ENCODE measurements at regions not wholly inside any gene's neighbourhood (a gene's known extent, or its start where the extent isn't known, plus 50 kb on each side); places are given as distances from the start of the nearest gene placed in this dataset.

DNA sequence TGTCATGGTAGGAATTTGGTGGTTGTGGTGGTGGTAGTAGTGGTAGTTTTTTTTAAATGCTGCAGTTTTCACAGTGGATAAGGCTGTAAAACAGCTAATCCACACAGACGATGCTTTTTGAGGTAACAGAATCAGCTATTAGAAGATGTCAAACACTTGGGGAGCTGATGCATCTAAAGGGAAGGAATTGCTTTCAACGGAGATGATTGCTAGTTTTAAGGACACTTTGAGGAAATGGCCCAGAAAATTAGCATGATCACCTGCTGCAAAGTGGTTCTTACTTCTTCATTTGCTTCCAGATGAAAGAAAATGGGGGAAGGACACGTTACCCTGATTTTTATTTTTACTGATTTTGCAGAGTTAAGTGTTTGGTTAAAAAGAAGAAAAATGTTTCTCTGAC is 178.2 kb upstream of the ATP10B start:
- ChIA-PET POLR2A (no interaction called here), CTCF (no interaction called here), RAD21 (ENCODE audit: low non-redundant PET in 1 of 2, low total read pairs in 2 of 2, uncharacterized antibody in 2 of 2, unreplicated experiment in 2 of 2) (no interaction called here)
- no peak overlapping the region for H3K27ac ChIP-seq (ENCODE audit: low read depth, low read length)
- H3K9ac ChIP-seq (ENCODE audit: low read length), result no peak overlapping the region
- H3K36me3 ChIP-seq (ENCODE audit: control insufficient read depth in 1 of 2, insufficient read depth in 2 of 2, low read length in 2 of 2), result no peaks in the 10 kb centered on the region
- TF ChIP-seq CBX3 (IDR thresholded peaks at IDR 0.05; ENCODE audit: low read depth), result no peak
- TF ChIP-seq MAX (IDR thresholded peaks at IDR 0.05), result no peak
- TF ChIP-seq EGR1 (IDR thresholded peaks at IDR 0.05; ENCODE audit: low read depth), result no peak
- TF ChIP-seq RAD21 (IDR thresholded peaks at IDR 0.05; ENCODE audit: low read depth), result no peak
- TF ChIP-seq JUND (IDR thresholded peaks at IDR 0.05), result no peak
- no peak for TF ChIP-seq SRF (IDR thresholded peaks at IDR 0.05; ENCODE audit: low read depth)
- no peak for TF ChIP-seq ELF1 (IDR thresholded peaks at IDR 0.05; ENCODE audit: borderline replicate concordance, low read depth)
- no peak for TF ChIP-seq FOSL1 (IDR thresholded peaks at IDR 0.05; ENCODE audit: low read depth)
- TF ChIP-seq, protein P1, sequence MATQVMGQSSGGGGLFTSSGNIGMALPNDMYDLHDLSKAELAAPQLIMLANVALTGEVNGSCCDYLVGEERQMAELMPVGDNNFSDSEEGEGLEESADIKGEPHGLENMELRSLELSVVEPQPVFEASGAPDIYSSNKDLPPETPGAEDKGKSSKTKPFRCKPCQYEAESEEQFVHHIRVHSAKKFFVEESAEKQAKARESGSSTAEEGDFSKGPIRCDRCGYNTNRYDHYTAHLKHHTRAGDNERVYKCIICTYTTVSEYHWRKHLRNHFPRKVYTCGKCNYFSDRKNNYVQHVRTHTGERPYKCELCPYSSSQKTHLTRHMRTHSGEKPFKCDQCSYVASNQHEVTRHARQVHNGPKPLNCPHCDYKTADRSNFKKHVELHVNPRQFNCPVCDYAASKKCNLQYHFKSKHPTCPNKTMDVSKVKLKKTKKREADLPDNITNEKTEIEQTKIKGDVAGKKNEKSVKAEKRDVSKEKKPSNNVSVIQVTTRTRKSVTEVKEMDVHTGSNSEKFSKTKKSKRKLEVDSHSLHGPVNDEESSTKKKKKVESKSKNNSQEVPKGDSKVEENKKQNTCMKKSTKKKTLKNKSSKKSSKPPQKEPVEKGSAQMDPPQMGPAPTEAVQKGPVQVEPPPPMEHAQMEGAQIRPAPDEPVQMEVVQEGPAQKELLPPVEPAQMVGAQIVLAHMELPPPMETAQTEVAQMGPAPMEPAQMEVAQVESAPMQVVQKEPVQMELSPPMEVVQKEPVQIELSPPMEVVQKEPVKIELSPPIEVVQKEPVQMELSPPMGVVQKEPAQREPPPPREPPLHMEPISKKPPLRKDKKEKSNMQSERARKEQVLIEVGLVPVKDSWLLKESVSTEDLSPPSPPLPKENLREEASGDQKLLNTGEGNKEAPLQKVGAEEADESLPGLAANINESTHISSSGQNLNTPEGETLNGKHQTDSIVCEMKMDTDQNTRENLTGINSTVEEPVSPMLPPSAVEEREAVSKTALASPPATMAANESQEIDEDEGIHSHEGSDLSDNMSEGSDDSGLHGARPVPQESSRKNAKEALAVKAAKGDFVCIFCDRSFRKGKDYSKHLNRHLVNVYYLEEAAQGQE (IDR thresholded peaks at IDR 0.05; ENCODE audit: low read depth), result no peak
- no peak for TF ChIP-seq YY1 (IDR thresholded peaks at IDR 0.05; ENCODE audit: extremely low read depth, insufficient replicate concordance, low read depth, low read length)
- TF ChIP-seq TCF7L2 (IDR thresholded peaks at IDR 0.05; ENCODE audit: borderline replicate concordance, extremely low read depth, insufficient read depth, insufficient read length), result no peak
- no peak for TF ChIP-seq SP1 (IDR thresholded peaks at IDR 0.05; ENCODE audit: low read depth)
- TF ChIP-seq, protein P2, sequence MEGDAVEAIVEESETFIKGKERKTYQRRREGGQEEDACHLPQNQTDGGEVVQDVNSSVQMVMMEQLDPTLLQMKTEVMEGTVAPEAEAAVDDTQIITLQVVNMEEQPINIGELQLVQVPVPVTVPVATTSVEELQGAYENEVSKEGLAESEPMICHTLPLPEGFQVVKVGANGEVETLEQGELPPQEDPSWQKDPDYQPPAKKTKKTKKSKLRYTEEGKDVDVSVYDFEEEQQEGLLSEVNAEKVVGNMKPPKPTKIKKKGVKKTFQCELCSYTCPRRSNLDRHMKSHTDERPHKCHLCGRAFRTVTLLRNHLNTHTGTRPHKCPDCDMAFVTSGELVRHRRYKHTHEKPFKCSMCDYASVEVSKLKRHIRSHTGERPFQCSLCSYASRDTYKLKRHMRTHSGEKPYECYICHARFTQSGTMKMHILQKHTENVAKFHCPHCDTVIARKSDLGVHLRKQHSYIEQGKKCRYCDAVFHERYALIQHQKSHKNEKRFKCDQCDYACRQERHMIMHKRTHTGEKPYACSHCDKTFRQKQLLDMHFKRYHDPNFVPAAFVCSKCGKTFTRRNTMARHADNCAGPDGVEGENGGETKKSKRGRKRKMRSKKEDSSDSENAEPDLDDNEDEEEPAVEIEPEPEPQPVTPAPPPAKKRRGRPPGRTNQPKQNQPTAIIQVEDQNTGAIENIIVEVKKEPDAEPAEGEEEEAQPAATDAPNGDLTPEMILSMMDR (IDR thresholded peaks at IDR 0.05 in 2 of 3, conservative IDR thresholded peaks at IDR 0.05 in 1 of 3; ENCODE audit: borderline replicate concordance in 1 of 3, insufficient read depth in 1 of 3, low read depth in 2 of 3, low read length in 2 of 3), result no peak
- no peaks in the 10 kb centered on the region for H4K20me1 ChIP-seq (ENCODE audit: insufficient read depth)
- no peak overlapping the region for H2AFZ ChIP-seq (ENCODE audit: low read depth, low read length, poor library complexity, severe bottlenecking)
- intact Hi-C loops (cut with micrococcal nuclease), result no loop called here
- H3K4me1 ChIP-seq (ENCODE audit: control insufficient read depth in 1 of 2, insufficient read depth in 2 of 2, low read length in 2 of 2), result no peaks in the 10 kb centered on the region
- peaks cover 0 to 6% of the 10 kb centered on the region in 2 experiments; a peak in 1 of 4 replicates for H3K9me3 ChIP-seq (ENCODE audit: control insufficient read depth in 1 of 2, insufficient read depth in 1 of 2, low read depth in 1 of 2, low read length in 2 of 2)
- H3K4me3 ChIP-seq (replicated peaks in 1 of 2; ENCODE audit: low read depth in 1 of 2, low read length in 2 of 2), result no peak overlapping the region
- no peak for DNase-seq (ENCODE audit: low read depth, low spot score)
- H3K27me3 ChIP-seq (ENCODE audit: insufficient read depth, low read length), result no peaks in the 10 kb centered on the region
- no peaks in the 10 kb centered on the region for H3K79me2 ChIP-seq (ENCODE audit: insufficient read depth, low read length)
- BruUV-seq (replicated peaks), result no TSS peak
- no peaks in the 10 kb centered on the region for H3K9me2 ChIP-seq (ENCODE audit: insufficient read depth)
- no peak overlapping the region for H3K4me2 ChIP-seq (ENCODE audit: low read length)
- ATAC-seq, result no peak

Measured in HCT116 (cell line).